ENCODE measurements at regions not wholly inside any gene's neighbourhood (a gene's known extent, or its start where the extent isn't known, plus 50 kb on each side); places are given as distances from the start of the nearest gene placed in this dataset.

DNA sequence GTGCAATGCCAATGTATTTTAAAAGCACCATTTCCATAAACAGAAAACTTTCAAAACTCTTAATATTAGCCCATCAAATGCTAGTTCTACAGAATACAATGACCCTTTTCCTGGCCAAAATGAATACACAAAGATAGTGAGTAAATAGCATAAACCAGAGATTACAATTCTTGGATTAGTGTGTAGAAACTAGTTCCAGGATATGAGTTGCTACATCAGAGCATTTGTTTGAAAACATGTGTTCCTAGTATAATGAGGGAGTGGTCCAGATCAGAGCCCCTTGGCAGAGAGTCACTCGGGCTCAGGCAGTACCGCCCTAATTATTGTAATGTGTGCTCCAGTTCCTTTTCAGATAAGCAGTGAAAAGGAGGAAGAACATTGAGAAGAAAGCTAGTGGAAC lies 63.7 kb upstream of the COL21A1 start:
- no TSS peak for BruUV-seq (replicated peaks)
- in situ Hi-C loops (cut with HindIII; ENCODE audit: extremely low pct_ligation_motif_present, low pct_unique_long_range_greater_than_20kb) (no loop called here), intact Hi-C loops (cut with micrococcal nuclease; ENCODE audit: unreplicated experiment) (loop anchor here (10.0 kb wide), 1 partner anchor 384 kb away; no protein-coding TSS in a partner anchor)
- 3% methylated on average over 2 of the region's 2 CpGs for WGBS (ENCODE audit: low lambda C conversion rate)
- Histone ChIP-seq H3K27ac (ENCODE audit: extremely low read length, insufficient read depth, low read length) (no peak overlapping the region), H3K79me2 (ENCODE audit: insufficient read depth, low read length) (no peaks in the 10 kb centered on the region), H4K20me1 (ENCODE audit: insufficient read depth, low read length) (no peaks in the 10 kb centered on the region), H3K4me3 (replicated peaks in 1 of 3; ENCODE audit: insufficient read depth in 1 of 3, low read depth in 2 of 3, low read length in 3 of 3) (no peak overlapping the region), H3K4me1 (ENCODE audit: insufficient read depth, low read length) (no peaks in the 10 kb centered on the region), H3K27me3 (ENCODE audit: control insufficient read depth in 1 of 2, insufficient read depth in 2 of 2, low read length in 2 of 2) (peaks cover 0 to 8% of the 10 kb centered on the region in 2 experiments; a peak in 1 of 5 replicates), H3K9ac (ENCODE audit: insufficient read depth, low read depth, low read length) (no peak overlapping the region), H3K9me3 (ENCODE audit: low read length) (no peaks in the 10 kb centered on the region), H3K4me2 (ENCODE audit: low read depth, low read length) (no peak overlapping the region), H2AFZ (ENCODE audit: low read length) (no peak overlapping the region), H3K36me3 (replicated peaks in 1 of 2; ENCODE audit: control insufficient read depth in 1 of 2, insufficient read depth in 2 of 2, low read length in 2 of 2) (no peaks in the 10 kb centered on the region)
- CTCF ChIA-PET (ENCODE audit: low intra/inter-chr PET ratio, low total read pairs), result no interaction called here
- ATAC-seq (no peak), DNase-seq (ENCODE audit: low spot score) (no peak), FAIRE-seq (no peak)
- TF ChIP-seq, protein P1, sequence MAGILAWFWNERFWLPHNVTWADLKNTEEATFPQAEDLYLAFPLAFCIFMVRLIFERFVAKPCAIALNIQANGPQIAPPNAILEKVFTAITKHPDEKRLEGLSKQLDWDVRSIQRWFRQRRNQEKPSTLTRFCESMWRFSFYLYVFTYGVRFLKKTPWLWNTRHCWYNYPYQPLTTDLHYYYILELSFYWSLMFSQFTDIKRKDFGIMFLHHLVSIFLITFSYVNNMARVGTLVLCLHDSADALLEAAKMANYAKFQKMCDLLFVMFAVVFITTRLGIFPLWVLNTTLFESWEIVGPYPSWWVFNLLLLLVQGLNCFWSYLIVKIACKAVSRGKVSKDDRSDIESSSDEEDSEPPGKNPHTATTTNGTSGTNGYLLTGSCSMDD (CRISPR knock-in tag; IDR thresholded peaks at IDR 0.05), result no peak
- TF ChIP-seq PHB2 (IDR thresholded peaks at IDR 0.05; ENCODE audit: partially characterized antibody) (no peak), BRD4 (CRISPR knock-in tag; IDR thresholded peaks at IDR 0.05) (no peak), NR3C1 (CRISPR knock-in tag; IDR thresholded peaks at IDR 0.05) (no peak), ZNF747 (CRISPR knock-in tag; IDR thresholded peaks at IDR 0.05; ENCODE audit: borderline replicate concordance) (no peak), EED (CRISPR knock-in tag; IDR thresholded peaks at IDR 0.05) (no peak), MAFF (IDR thresholded peaks at IDR 0.05; ENCODE audit: low read depth, low read length) (no peak), NPAS2 (CRISPR knock-in tag; IDR thresholded peaks at IDR 0.05; ENCODE audit: borderline replicate concordance) (no peak), GLMP (CRISPR knock-in tag; IDR thresholded peaks at IDR 0.05; ENCODE audit: borderline replicate concordance) (no peak), ZNF441 (CRISPR knock-in tag; IDR thresholded peaks at IDR 0.05; ENCODE audit: borderline replicate concordance) (no peak), ZFX (CRISPR knock-in tag; IDR thresholded peaks at IDR 0.05; ENCODE audit: low read depth) (no peak), HIC2 (CRISPR knock-in tag; IDR thresholded peaks at IDR 0.05; ENCODE audit: low read depth) (no peak), CAMTA2 (CRISPR knock-in tag; IDR thresholded peaks at IDR 0.05; ENCODE audit: borderline replicate concordance) (no peak)
- POLR2A ChIA-PET, result no interaction called here

Data from HepG2 (cell line).